ENCODE measurements at regions not wholly inside any gene's neighbourhood (a gene's known extent, or its start where the extent isn't known, plus 50 kb on each side); places are given as distances from the start of the nearest gene placed in this dataset.
"Not testable (repeated sequence)": the region's sequence is repeated elsewhere in the genome, so short reads cannot be mapped to it uniquely, and the experiment has no call there.

- DNase-seq = no peak
Observed at GRCh38 chr18:75895135-75895534, 467.6 kb upstream of the SMIM21 start.

DNA sequence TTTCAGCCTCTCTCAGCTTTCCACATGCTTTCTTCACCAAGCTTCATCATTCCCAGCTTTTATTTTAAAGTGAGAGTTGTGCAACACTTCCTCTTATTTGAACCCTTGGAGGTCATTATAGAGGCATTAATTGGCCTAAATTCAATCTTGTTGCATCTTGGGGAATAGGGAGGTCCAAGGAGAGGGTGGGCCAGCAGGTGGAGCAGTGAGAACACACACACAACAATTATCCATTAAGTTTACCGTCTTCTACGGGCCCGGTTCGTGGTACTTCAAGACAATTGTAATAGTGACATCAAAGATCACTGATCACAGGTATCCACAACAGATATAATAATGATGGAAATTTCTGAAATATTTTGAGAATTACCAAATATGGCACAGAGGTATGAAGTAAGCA lies 457.2 kb upstream of the SMIM21 start:
- DNase-seq = no peak

DNA sequence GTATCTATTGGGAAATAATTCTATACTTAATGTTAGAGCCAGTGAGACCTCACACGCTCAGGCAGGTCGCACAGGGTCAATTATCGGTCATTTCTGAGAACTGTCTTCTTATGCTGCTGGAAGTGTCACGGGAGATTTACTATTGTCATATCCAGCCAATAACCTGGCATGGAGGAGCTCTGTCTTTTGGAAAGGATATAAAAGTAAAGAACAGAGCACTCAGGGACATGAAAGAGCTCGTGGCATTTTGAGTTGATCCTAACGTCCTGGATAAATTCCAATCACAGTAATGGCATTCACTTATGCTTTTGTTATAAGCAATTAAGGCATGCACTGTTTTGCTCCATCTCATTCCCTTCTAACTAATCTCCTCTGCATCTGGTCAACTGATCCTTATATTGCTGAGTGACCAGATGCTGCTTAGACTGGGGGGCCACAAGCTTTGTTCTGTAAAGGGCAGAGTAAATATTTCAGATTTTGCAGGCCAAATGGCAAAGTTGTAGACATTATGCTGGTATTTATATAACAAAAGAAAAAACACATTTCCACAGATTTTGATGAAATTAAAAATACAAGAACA lies 453.5 kb upstream of the SMIM21 start:
- no peak for DNase-seq

GRCh38 chr18:75880266-75880665 lies 452.8 kb upstream of the SMIM21 start:
- DNase-seq = no peak

DNA sequence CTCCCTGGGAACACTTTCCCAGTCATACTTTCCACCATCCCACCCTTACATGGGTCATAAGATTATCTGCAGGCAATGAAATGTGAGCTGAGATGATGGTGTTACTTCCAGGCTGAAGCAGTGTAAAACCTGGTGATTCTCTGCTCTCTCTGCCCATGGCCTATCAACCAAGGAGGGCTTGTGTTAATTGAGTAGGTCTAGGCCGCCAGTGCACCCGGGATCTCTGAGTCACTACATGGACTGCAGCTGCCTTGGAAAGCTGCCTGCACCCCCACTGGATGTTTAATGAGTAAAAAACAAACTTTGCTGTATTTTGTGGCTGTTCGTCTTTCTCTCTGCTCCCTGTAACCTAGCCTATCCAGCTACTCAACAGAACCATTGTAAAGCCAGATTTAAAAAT lies 451.7 kb upstream of the SMIM21 start:
- no peak for DNase-seq

DNA sequence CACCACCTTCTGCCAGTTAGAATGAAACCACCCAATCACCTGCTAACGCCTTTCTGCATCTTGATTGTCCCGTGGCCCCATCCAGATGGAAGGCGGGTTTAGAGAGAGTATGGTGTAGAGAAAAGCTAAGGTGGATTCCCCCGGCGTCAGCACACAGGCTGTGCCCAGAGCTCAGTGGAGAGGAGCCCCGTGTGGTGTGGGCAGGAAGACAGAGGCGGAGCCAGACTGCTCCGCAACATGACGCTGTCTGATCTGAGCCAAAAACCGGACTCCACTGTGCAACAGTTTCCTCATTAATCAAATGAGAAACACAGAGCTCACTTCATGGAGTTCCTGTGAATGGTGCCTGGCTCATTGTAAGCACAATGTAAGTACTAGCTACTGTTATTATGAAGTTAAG lies 448.1 kb upstream of the SMIM21 start:
- DNase-seq = no peak

- DNase-seq = no peak
Observed at GRCh38 chr18:75874401-75875089, 447.0 kb upstream of the SMIM21 start.

- DNase-seq = no peak
Observed at GRCh38 chr18:75871596-75871995, 444.1 kb upstream of the SMIM21 start.

GRCh38 chr18:75869162-75869561 lies 441.7 kb upstream of the SMIM21 start:
- no peak for DNase-seq

DNA sequence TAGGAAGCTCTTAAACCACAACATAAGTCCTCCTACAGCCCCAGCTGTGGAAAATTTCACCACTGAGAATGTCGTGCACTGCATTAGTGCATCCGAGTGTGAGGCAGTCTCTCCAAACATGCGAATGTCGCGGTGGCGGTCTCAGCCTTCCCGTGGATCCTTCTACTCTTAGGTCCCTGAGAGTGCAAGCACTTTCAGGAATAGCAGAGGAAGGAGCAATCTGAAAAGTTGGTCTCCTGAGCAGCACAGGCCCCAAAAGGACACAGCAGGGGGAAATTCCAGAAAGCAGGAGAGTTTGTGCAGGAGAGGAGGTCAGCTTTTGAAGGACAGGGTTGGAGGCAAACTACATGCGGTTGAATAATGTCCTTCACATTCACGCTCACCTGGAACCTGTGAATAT lies 440.5 kb upstream of the SMIM21 start:
- no peak for DNase-seq

DNA sequence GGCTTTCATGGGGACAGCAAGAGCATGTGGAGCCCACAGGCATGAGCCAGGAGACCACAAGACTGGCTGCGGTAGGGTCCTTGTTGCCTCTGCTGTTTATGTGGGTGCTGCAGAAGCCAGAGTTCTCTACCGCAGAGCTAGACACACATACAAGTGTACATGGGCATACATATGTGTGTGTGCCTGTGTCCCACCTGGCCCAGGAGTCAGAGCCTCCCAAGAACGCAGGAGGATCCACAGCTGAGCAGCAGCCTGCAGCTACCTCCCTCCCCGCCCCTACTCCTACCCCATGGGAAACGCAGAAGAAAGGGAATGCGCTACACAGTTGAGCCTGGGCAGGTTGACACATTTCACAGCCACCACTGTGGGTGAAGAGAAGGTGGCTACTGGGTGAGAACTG lies 438.1 kb upstream of the SMIM21 start:
- no peak for DNase-seq

DNA sequence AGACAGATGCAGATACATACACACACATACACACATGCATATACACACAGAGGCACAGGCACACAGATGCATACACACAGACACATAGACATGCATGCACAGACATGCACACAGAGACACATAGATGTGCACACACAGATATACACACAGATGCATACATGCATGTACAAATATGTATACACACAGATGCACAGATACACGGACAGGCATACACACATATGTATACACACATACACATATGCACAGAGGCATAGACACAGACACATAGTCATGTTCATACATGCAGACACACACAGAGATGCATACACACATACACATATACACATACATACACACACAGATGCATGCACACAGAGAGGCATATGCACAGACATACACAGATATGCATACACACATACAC lies 437.3 kb upstream of the SMIM21 start:
- no peak for DNase-seq

- DNase-seq = no peak
Observed at GRCh38 chr18:75863696-75864095, 436.2 kb upstream of the SMIM21 start.

- no peak for DNase-seq
Observed at GRCh38 chr18:75862458-75862857, 435.0 kb upstream of the SMIM21 start.

- no peak for DNase-seq
Observed at GRCh38 chr18:75860166-75860565, 432.7 kb upstream of the SMIM21 start.

- no peak for DNase-seq
Observed at GRCh38 chr18:75859533-75859932, 432.0 kb upstream of the SMIM21 start.

GRCh38 chr18:75858754-75859153 lies 431.3 kb upstream of the SMIM21 start:
- DNase-seq = no peak

- no peak for DNase-seq
Observed at GRCh38 chr18:75857558-75857957, 430.1 kb upstream of the SMIM21 start.

GRCh38 chr18:75854808-75855207 lies 427.3 kb upstream of the SMIM21 start:
- no peak for DNase-seq

- no peak for DNase-seq
Observed at GRCh38 chr18:75854174-75854573, 426.7 kb upstream of the SMIM21 start.

DNA sequence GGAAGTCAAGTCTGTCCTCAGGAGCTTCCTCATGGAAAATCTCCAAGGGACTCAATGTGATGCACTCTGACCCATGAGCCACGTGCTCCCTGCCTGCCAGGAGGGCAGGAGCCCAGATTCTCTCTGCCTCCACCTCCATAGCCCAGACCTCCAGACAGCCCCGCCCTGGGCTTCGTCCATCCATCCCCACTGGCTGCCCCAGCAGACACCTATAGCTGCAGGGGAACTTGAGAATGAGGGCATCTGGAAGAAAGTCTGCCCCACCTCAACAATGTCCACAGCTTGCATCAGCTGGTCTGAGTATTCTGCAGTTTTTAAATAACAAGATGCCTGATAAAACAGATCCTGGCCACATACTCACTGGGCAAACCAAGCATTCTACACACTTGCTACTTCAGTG lies 418.8 kb upstream of the SMIM21 start:
- no peak for DNase-seq

GRCh38 chr18:75845413-75845812 lies 417.9 kb upstream of the SMIM21 start:
- DNase-seq = no peak

DNA sequence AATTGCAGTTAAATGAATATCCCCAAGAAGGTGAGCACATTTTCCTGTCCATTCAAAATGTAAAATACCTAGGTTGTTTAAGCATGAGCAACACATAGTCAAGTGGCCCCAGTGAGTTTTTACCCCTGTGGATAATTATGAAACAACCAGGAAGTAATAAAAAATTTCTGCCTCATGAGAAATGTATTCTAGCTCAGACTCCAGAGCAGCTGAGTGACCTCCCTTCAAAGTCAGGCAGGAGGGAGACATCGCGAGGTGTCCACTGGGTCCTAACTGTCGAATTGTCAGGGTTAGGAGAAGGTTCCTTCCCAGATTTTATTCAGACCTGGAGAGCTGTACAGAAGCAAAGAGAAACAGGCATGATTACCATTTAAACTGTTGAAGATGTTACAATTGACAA lies 416.6 kb upstream of the SMIM21 start:
- no peak for DNase-seq

DNA sequence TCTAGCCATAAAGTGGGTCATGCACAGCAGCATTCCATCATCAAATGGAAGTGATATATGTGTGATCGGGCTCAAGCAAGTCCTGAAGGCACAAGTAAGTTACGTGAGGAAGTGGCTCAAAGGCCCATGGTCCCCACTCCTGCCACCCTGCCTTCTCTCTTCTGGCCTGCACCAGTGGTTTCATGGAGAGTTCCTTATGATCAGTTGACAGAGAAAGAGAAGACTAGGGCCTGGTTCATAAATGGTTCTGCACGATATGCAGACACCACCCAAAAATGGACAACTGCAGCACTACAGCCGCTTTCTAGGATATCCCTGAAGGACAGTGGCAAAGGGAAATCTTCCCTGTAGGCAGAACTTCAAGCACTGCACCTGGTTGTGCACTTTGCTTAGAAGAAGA lies 412.6 kb upstream of the SMIM21 start:
- DNase-seq = no peak

DNA sequence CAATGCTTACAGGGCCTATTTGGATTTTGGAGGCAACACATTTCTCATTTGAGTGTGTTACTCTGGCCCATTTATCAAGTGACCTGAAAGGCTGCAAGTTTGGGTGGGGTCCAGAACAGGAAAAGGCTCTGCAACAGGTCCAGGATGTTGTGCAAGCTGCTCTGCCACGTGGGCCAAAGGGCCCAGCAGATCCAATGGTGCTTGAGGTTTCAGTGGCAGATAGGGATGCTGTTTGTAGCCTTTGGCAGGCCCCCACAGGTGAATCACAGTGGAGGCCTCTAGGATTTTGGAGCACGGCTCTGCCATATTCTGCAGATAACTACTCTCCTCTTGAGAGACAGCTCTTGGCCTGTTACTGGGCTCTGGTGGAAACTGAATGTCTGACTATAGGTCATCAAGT lies 412.2 kb upstream of the SMIM21 start:
- not testable (repeated sequence) for DNase-seq
